HEK293 (cell line): ENCODE measurements at regions not wholly inside any gene's neighbourhood (a gene's known extent, or its start where the extent isn't known, plus 50 kb on each side); places are given as distances from the start of the nearest gene placed in this dataset.

Experiments
- CTCF ChIA-PET: fragments of 350-600 bp; formaldehyde crosslinking; extraction: SDS; loops from one replicate; lab custom pipeline; 2021; ENCODE audit warnings: antibody characterized with exemption; lab: Yijun Ruan, JAX
- POLR2A ChIA-PET: fragments of 300-600 bp; formaldehyde crosslinking; extraction: SDS; loops from one replicate; lab custom pipeline; 2020; ENCODE audit warnings: antibody characterized with exemption, inconsistent platforms; lab: Yijun Ruan, JAX
- H3K27ac ChIP-seq: fragments of 200-500 bp; sonication (Bioruptor generic); 2 replicates; pipeline ENCODE4 v1.5.1; 2014; ENCODE audit warnings: low read depth, low read length, control low read depth, inconsistent platforms; ENCODE audit errors: extremely low read depth
- H3K36me3 ChIP-seq, 2 experiments: fragments of 200-500 bp in 1 of 2; sonication (Bioruptor generic) in 1 of 2; 1 replicate in 1 of 2; 2 replicates in 1 of 2; pipeline ENCODE4 v1.5.1; 2014 to 2017; ENCODE audit warnings: inconsistent platforms in 2 of 2, low read length in 2 of 2; ENCODE audit not compliant: control insufficient read depth in 2 of 2, insufficient read depth in 1 of 2
- H3K4me1 ChIP-seq: fragments of 200-500 bp; sonication (Bioruptor generic); 2 replicates; pipeline ENCODE4 v1.5.1; 2014; ENCODE audit warnings: mild to moderate bottlenecking, low read length, inconsistent platforms; ENCODE audit not compliant: control insufficient read depth, insufficient read depth
- H3K4me3 ChIP-seq: 2 replicates; pipeline ENCODE4 v1.5.1; 2011; ENCODE audit warnings: low read depth, mild to moderate bottlenecking, control low read depth, low read length, moderate library complexity
- H3K9me3 ChIP-seq: fragments of 200-500 bp; sonication (Bioruptor generic); 2 replicates; pipeline ENCODE4 v1.5.1; 2014; ENCODE audit warnings: low read depth, low read length, inconsistent platforms; ENCODE audit not compliant: control insufficient read depth, insufficient read depth
- EGR2 ChIP-seq: fragments of 450-650 bp; formaldehyde crosslinking; IDR thresholded peaks from 2 replicates; pipeline ENCODE4 v1.5.1; 2016; ENCODE audit warnings: low read depth, missing biosample characterization, missing genetic modification characterization
- GFI1B ChIP-seq: fragments of 450-650 bp; formaldehyde crosslinking; IDR thresholded peaks from 2 replicates; pipeline ENCODE4 v1.5.1; 2016; ENCODE audit warnings: missing biosample characterization, missing genetic modification characterization
- HOXD13 ChIP-seq: sonication (generic); formaldehyde crosslinking; IDR thresholded peaks from 2 replicates; pipeline ENCODE4 v1.8.0; 2022; ENCODE audit warnings: missing genetic modification reagents, borderline replicate concordance
- IKZF3 ChIP-seq: fragments of 450-650 bp; IDR thresholded peaks from 2 replicates; pipeline ENCODE4 v1.5.0; 2018; ENCODE audit warnings: missing biosample characterization, mild to moderate bottlenecking, missing genetic modification characterization, moderate library complexity
- KLF1 ChIP-seq: fragments of 450-650 bp; formaldehyde crosslinking; IDR thresholded peaks from 2 replicates; pipeline ENCODE4 v1.5.1; 2016; ENCODE audit warnings: missing biosample characterization, missing genetic modification characterization
- MYNN ChIP-seq: fragments of 450-650 bp; formaldehyde crosslinking; IDR thresholded peaks from 2 replicates; pipeline ENCODE4 v1.5.1; 2016; ENCODE audit warnings: missing biosample characterization, missing genetic modification characterization, borderline replicate concordance
- MZF1 ChIP-seq: fragments of 450-650 bp; formaldehyde crosslinking; IDR thresholded peaks from 2 replicates; pipeline ENCODE4 v1.5.1; 2017; ENCODE audit warnings: missing biosample characterization, missing genetic modification characterization, borderline replicate concordance
- PRDM10 ChIP-seq: fragments of 450-650 bp; formaldehyde crosslinking; IDR thresholded peaks from 2 replicates; pipeline ENCODE4 v1.5.1; 2016; ENCODE audit warnings: missing biosample characterization, missing genetic modification characterization
- SETDB1 ChIP-seq: IDR thresholded peaks from one replicate; pipeline ENCODE4 v1.6.1; 2017; ENCODE audit warnings: mild to moderate bottlenecking, low read length, moderate library complexity, mixed read lengths; ENCODE audit not compliant: insufficient read length
- TSHZ1 ChIP-seq: fragments of 450-650 bp; formaldehyde crosslinking; IDR thresholded peaks from 2 replicates; pipeline ENCODE4 v1.5.1; 2016; ENCODE audit warnings: missing biosample characterization, missing genetic modification characterization, borderline replicate concordance
- WT1 ChIP-seq: fragments of 450-650 bp; formaldehyde crosslinking; IDR thresholded peaks from 2 replicates; pipeline ENCODE4 v1.5.1; 2016; ENCODE audit warnings: missing biosample characterization, missing genetic modification characterization
- ZBTB10 ChIP-seq: fragments of 450-650 bp; formaldehyde crosslinking; IDR thresholded peaks from 2 replicates; pipeline ENCODE4 v1.5.1; 2016; ENCODE audit warnings: missing biosample characterization, missing genetic modification characterization
- ZFP69B ChIP-seq: fragments of 450-650 bp; formaldehyde crosslinking; IDR thresholded peaks from 2 replicates; pipeline ENCODE4 v1.5.1; 2016; ENCODE audit warnings: missing biosample characterization, missing genetic modification characterization
- ZNF140 ChIP-seq: fragments of 450-650 bp; formaldehyde crosslinking; IDR thresholded peaks from 2 replicates; pipeline ENCODE4 v1.5.1; 2016; ENCODE audit warnings: missing biosample characterization, missing genetic modification characterization
- ZNF202 ChIP-seq: fragments of 450-650 bp; formaldehyde crosslinking; IDR thresholded peaks from 2 replicates; pipeline ENCODE4 v1.5.1; 2016; ENCODE audit warnings: missing biosample characterization, missing genetic modification characterization, borderline replicate concordance
- ZNF211 ChIP-seq: fragments of 450-650 bp; formaldehyde crosslinking; IDR thresholded peaks from 2 replicates; pipeline ENCODE4 v1.5.1; 2016; ENCODE audit warnings: low read depth, missing biosample characterization, missing genetic modification characterization
- ZNF292 ChIP-seq: fragments of 450-650 bp; formaldehyde crosslinking; IDR thresholded peaks from 2 replicates; pipeline ENCODE4 v1.5.1; 2016; ENCODE audit warnings: low read depth, missing biosample characterization, missing genetic modification characterization, borderline replicate concordance
- ZNF335 ChIP-seq: fragments of 450-650 bp; formaldehyde crosslinking; conservative IDR thresholded peaks from 2 replicates; pipeline ENCODE4 v1.5.1; 2016; ENCODE audit warnings: missing biosample characterization, missing genetic modification characterization
- ZNF341 ChIP-seq: fragments of 450-650 bp; formaldehyde crosslinking; IDR thresholded peaks from 2 replicates; pipeline ENCODE4; 2016; ENCODE audit warnings: low read depth, missing biosample characterization, missing genetic modification characterization
- ZNF394 ChIP-seq: fragments of 450-650 bp; formaldehyde crosslinking; IDR thresholded peaks from 2 replicates; pipeline ENCODE4 v1.5.1; 2016; ENCODE audit warnings: missing biosample characterization, missing genetic modification characterization, mild to moderate bottlenecking, moderate library complexity, borderline replicate concordance
- ZNF513 ChIP-seq: fragments of 450-650 bp; IDR thresholded peaks from 2 replicates; pipeline ENCODE4 v1.5.1; 2018; ENCODE audit warnings: missing biosample characterization, missing genetic modification characterization
- ZNF529 ChIP-seq: fragments of 450-650 bp; formaldehyde crosslinking; IDR thresholded peaks from 2 replicates; pipeline ENCODE4 v1.5.1; 2017; ENCODE audit warnings: missing genetic modification characterization, missing biosample characterization; ENCODE audit not compliant: insufficient replicate concordance
- ZNF548 ChIP-seq: fragments of 450-650 bp; formaldehyde crosslinking; IDR thresholded peaks from 2 replicates; pipeline ENCODE4 v1.5.1; 2016; ENCODE audit warnings: missing biosample characterization, missing genetic modification characterization
- ZNF600 ChIP-seq: fragments of 450-650 bp; formaldehyde crosslinking; IDR thresholded peaks from 2 replicates; pipeline ENCODE4 v1.5.1; 2016; ENCODE audit warnings: missing biosample characterization, missing genetic modification characterization
- ZNF785 ChIP-seq: fragments of 450-650 bp; formaldehyde crosslinking; IDR thresholded peaks from 2 replicates; pipeline ENCODE4 v1.5.1; 2016; ENCODE audit warnings: missing biosample characterization, missing genetic modification characterization

GRCh38 chr10:128499486-128499885, 373.3 kb upstream of the MKI67 start (continued):
- TF ChIP-seq ZFP69B (tag by site-specific recombination): no peak
- TF ChIP-seq ZNF529: no peak
- no peak for TF ChIP-seq IKZF3 (tag by site-specific recombination)
- no peak for TF ChIP-seq MZF1 (tag by site-specific recombination)
- no peak for TF ChIP-seq TSHZ1 (tag by site-specific recombination)
- TF ChIP-seq ZNF202: no peak
- no peak for TF ChIP-seq KLF1 (tag by site-specific recombination)
- no peak for TF ChIP-seq HOXD13 (CRISPR knock-in tag)
- TF ChIP-seq GFI1B: no peak

GRCh38 chr10:128499956-128500355, 373.7 kb upstream of the MKI67 start:
- CTCF ChIA-PET: no interaction called here
- Histone ChIP-seq H3K27ac (no peak overlapping the region), H3K36me3 (no peaks in the 10 kb centered on the region), H3K4me3 (no peak overlapping the region), H3K4me1 (no peaks in the 10 kb centered on the region), H3K9me3 (no peaks in the 10 kb centered on the region)
- TF ChIP-seq EGR2 (tag by site-specific recombination): no peak
- no peak for TF ChIP-seq GFI1B
- TF ChIP-seq ZNF394 (tag by site-specific recombination): no peak
- TF ChIP-seq MYNN: no peak
- POLR2A ChIA-PET: no interaction called here

GRCh38 chr10:128500642-128501041, 374.4 kb upstream of the MKI67 start:
- no peaks in the 10 kb centered on the region for H3K4me1 ChIP-seq
- H3K36me3 ChIP-seq: no peaks in the 10 kb centered on the region
- H3K9me3 ChIP-seq: no peaks in the 10 kb centered on the region
- no peak overlapping the region for H3K27ac ChIP-seq
- CTCF ChIA-PET: no interaction called here
- POLR2A ChIA-PET: no interaction called here
- no peak overlapping the region for H3K4me3 ChIP-seq
- TF ChIP-seq ZNF292 (tag by site-specific recombination) (no peak), ZNF140 (no peak), ZNF335 (tag by site-specific recombination) (no peak), ZNF211 (tag by site-specific recombination) (no peak), ZNF513 (no peak), SETDB1 (no peak), ZNF785 (no peak), PRDM10 (tag by site-specific recombination) (no peak), WT1 (no peak), ZNF548 (tag by site-specific recombination) (no peak), ZBTB10 (tag by site-specific recombination) (no peak), ZNF341 (tag by site-specific recombination) (no peak), ZNF600 (tag by site-specific recombination) (no peak)
